Adrenal gland (tissue), 9 donors: ENCODE measurements at regions not wholly inside any gene's neighbourhood (a gene's known extent, or its start where the extent isn't known, plus 50 kb on each side); places are given as distances from the start of the nearest gene placed in this dataset.

Source experiments
- DNase-seq, 7 donors: peaks; one replicate each; pipeline ENCODE4 v3.0.0-alpha.2; 2019 to 2020
- H3K27ac ChIP-seq, 5 donors: fragments of 200-600 bp; sonication (generic) in 4 of 5; 1 replicate in 3 of 5; 2 replicates in 2 of 5; pipeline versions ENCODE4 v1.5.1 to v1.8.0; 2016 to 2020; ENCODE audit warnings: mild to moderate bottlenecking in 1 of 5
- H3K27me3 ChIP-seq: fragments of 200-600 bp; 2 replicates; pipeline ENCODE4 v1.8.0; 2021
- H3K36me3 ChIP-seq, 2 donors: fragments of 200-600 bp; replicated peaks in 1 of 2; 1 replicate in 1 of 2; 2 replicates in 1 of 2; pipeline versions ENCODE4 v1.5.1 to v1.8.0; 2018 to 2022
- H3K4me1 ChIP-seq, 2 donors: fragments of 200-600 bp; replicated peaks in 1 of 2; 1 replicate in 1 of 2; 2 replicates in 1 of 2; pipeline versions ENCODE4 v1.5.1 to v1.8.0; 2018 to 2021
- H3K4me3 ChIP-seq, 4 donors: fragments of 200-600 bp; sonication (generic) in 3 of 4; one replicate each; pipeline ENCODE4 v1.5.1; 2016 to 2018
- H3K9me3 ChIP-seq, 3 donors: fragments of 200-600 bp; sonication (generic) in 1 of 3; replicated peaks in 1 of 3; 1 replicate in 2 of 3; 2 replicates in 1 of 3; pipeline versions ENCODE4 v1.5.1 to v1.8.0; 2016 to 2021
- CTCF ChIP-seq, 6 experiments: fragments of 450-650 bp in 4 of 6; fragments of 200-600 bp in 2 of 6; sonication (generic) in 1 of 6; IDR thresholded peaks; 1 replicate in 5 of 6; 2 replicates in 1 of 6; pipeline versions ENCODE4 v1.5.1 to v1.8.0; 2016 to 2021; ENCODE audit warnings: antibody characterized with exemption in 6 of 6, mild to moderate bottlenecking in 2 of 6, moderate library complexity in 1 of 6
- POLR2A ChIP-seq, 2 donors: fragments of 450-650 bp; IDR thresholded peaks; one replicate each; pipeline ENCODE4 v1.6.1; 2017; ENCODE audit warnings: antibody characterized with exemption in 2 of 2, mild to moderate bottlenecking in 2 of 2, moderate library complexity in 1 of 2
- WGBS, 4 donors: extraction: QIAGEN DNeasy Blood & Tissue Kit in 2 of 4; methylation state at CpG; one replicate each; pipeline versions ENCODE4 v1.1.5 to v1.1.7; 2013 to 2017; 5-methylcytosine and 5-hydroxymethylcytosine counted together
- intact Hi-C, 2 donors: fragments of 100-400 bp; cut with DNase I; formaldehyde crosslinking; loops; one replicate each; pipeline versions ENCODE4 v1.14.1 to v1.15.0; 2022 to 2023
- donor health status: healthy with polysubstance abuse.
- donor health status: Bipolar disorder and iron deficiency.
- donor health status: DM: yes; HTN: yes; CAD: no.
- donor health status: DM: no; HTN: no; CAD: no.
- donor health status: DM: no; HTN: no; CAD: no.

- no peak for DNase-seq
- intact Hi-C loops = no loop called here
These were observed 194.0 kb downstream of the NRIP1 start for GRCh38 chr21:14870853-14871149.

GRCh38 chr21:14869984-14870852 is 194.6 kb downstream of the NRIP1 start:
- no peak for DNase-seq
- Histone ChIP-seq H3K27me3 (no peaks in the 10 kb centered on the region), H3K4me1 (peaks cover 0 to 40% of the 10 kb centered on the region in 2 donors), H3K27ac (no peak overlapping the region), H3K36me3 (no peaks in the 10 kb centered on the region), H3K4me3 (no peak overlapping the region), H3K9me3 (no peaks in the 10 kb centered on the region)
- intact Hi-C loops = loop anchor here (10.0 kb wide), 2 partner anchors 195 to 615 kb away; partner anchors contain the start of gene NRIP1 (in 2 of the 2)
- TF ChIP-seq CTCF (IDR thresholded peaks at IDR 0.05) = no peak
- no peak for TF ChIP-seq POLR2A (IDR thresholded peaks at IDR 0.05)
- 66 to 79% (median 77%) methylated on average over 5 of the region's 5 CpGs for WGBS, 4 donors

More at GRCh38 chr21:14870853-14871149, 194.0 kb downstream of the NRIP1 start:
- no peaks in the 10 kb centered on the region for H3K36me3 ChIP-seq
- no peak overlapping the region for H3K4me3 ChIP-seq
- TF ChIP-seq CTCF (IDR thresholded peaks at IDR 0.05) = no peak
- TF ChIP-seq POLR2A (IDR thresholded peaks at IDR 0.05) = no peak
- no peak overlapping the region for H3K27ac ChIP-seq
- H3K9me3 ChIP-seq = no peaks in the 10 kb centered on the region
- 28 to 59% (median 47%) methylated on average over 2 of the region's 2 CpGs for WGBS, 4 donors
- peaks cover 0 to 40% of the 10 kb centered on the region in 2 donors for H3K4me1 ChIP-seq
- H3K27me3 ChIP-seq = no peaks in the 10 kb centered on the region

- H3K27me3 ChIP-seq = no peaks in the 10 kb centered on the region
- H3K36me3 ChIP-seq = no peaks in the 10 kb centered on the region
- no peaks in the 10 kb centered on the region for H3K9me3 ChIP-seq
- H3K4me1 ChIP-seq = peaks cover 6 to 48% of the 10 kb centered on the region in 2 donors
- intact Hi-C loops = loop anchor here (10.0 kb wide), 2 partner anchors 198 to 618 kb away; partner anchors contain the start of gene NRIP1 (in 2 of the 2)
- no peak for TF ChIP-seq POLR2A (IDR thresholded peaks at IDR 0.05)
- no peak for TF ChIP-seq CTCF (IDR thresholded peaks at IDR 0.05)
- H3K27ac ChIP-seq = no peak overlapping the region
- no peak overlapping the region for H3K4me3 ChIP-seq
- 88 to 97% (median 94%) methylated on average over 3 of the region's 3 CpGs for WGBS, 4 donors
- no peak for DNase-seq
These were observed 197.7 kb downstream of the NRIP1 start for GRCh38 chr21:14866859-14867765.
